Right forelimb (tissue), 1 donor: ENCODE measurements at regions not wholly inside any gene's neighbourhood (a gene's known extent, or its start where the extent isn't known, plus 50 kb on each side); places are given as distances from the start of the nearest gene placed in this dataset.
"Not testable (repeated sequence)": the region's sequence is repeated elsewhere in the genome, so short reads cannot be mapped to it uniquely, and the experiment has no call there.

Experiments used
- DNase-seq: peaks from one replicate; pipeline ENCODE4 v3.0.0-alpha.2; 2018

- DNase-seq = no peak
These were observed 171.3 kb upstream of the NT5E start for GRCh38 chr6:85278466-85279035.

DNA sequence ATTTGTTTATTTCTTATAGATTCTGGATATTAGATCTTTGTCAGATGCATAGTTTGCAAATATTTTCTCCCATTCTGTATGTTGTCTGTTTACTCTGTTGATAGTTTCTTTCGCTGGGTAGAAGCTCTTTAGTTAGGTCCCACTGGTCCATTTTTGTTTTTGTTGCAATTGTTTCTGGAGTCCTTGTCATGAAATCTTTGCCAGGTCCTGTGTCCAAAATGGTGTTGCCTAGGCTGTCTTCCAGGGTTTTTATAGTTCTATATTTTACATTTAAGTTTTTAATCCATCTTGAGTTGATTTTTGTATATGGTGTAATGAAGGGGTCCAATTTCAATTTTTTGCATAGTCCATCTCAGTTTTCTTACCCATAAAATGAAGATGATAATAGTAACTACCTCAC is 173.9 kb upstream of the NT5E start:
- not testable (repeated sequence) for DNase-seq

DNA sequence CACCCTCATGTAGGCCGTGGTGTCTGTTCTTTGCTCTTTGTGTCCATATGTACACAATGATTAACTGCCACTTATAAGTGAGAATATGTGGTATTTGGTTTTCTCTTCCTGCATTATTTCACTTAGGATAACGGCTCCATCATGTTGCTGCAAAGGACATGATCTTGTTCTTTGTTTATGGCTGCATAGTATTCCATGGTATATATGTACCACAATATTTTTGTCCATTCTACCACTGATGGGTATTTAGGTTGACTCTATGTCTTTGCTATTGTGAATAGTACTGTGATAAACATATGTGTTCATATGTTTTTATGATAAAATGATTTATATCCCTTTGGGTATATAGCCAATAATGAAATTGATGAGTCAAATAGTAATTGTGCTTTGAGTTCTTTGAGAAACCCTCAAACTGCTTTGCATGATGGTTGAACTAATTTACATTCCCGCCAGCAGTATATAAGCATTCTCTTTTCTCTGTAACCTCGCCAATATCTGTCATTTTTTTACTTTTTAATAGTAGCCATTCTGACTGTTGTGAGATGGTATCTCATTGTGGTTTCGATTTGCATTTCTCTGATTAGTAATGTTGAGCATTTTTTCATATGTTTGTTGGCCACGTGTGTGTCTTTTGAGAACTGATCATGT is 174.4 kb upstream of the NT5E start:
- DNase-seq = no peak

GRCh38 chr6:85273870-85274269 is 176.0 kb upstream of the NT5E start:
- DNase-seq = no peak

DNA sequence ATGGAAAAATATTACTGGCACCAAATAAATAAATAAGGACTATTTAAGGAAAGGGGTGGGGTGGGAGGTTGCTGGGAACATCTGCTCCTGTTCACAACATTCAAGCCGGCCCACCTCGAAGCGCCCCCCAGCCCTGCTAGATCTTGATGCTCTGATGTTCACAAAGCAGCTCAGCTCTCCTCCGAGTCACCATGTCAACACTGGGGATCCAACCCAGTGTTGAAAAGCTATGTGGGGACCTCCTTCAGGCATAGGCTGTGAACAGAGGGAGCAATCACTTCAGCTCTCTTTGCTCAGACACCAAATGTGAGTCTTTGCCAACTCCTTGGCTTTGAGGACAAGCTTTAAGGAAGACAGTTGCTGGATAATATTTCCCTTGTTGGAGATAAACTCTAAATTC is 176.8 kb upstream of the NT5E start:
- DNase-seq = peak; percentile 62

GRCh38 chr6:85272592-85272991 is 177.3 kb upstream of the NT5E start:
- peak; percentile 48 for DNase-seq

DNA sequence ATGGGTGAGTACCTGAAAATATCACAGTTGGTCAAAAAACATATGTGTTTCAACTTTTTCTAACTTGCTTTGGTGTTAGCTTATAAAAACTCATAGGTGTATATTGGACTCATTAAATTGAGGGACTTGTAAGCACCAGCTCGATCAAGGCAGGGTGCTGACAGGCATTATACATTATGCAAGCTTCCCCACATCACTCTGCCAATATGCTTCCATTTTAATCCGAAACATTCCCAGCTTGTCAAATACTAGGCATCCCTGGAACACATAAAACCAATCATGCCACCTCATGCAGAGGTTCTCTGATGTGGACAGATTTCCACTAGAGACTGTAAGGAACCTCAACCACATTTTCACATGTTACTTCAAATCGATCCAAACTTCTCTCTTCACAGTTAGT is 187.3 kb upstream of the NT5E start:
- no peak for DNase-seq

GRCh38 chr6:85261271-85261670 is 188.6 kb upstream of the NT5E start:
- no peak for DNase-seq

DNA sequence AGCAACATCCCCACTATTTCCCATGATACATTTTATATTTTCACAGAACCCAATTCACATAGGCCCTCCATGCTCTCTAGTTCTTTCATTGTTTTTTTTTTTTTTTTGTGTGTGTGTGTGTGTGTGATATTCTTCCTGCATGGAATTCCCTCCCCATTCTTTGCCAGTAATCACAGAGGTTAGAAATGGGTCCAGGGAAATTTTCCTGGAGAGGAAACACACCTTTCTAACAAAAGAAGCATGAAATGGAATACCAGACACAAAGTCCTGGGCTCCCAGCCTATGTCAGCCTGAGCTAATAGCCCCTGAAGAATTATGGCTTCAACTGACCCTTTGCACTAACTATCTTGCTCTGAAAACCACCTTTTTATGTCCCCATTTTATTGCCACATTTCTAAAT is 194.2 kb upstream of the NT5E start:
- DNase-seq = no peak

- no peak for DNase-seq
These were observed 197.3 kb upstream of the NT5E start for GRCh38 chr6:85252552-85252951.

GRCh38 chr6:85252085-85252484 is 197.8 kb upstream of the NT5E start:
- no peak for DNase-seq

DNA sequence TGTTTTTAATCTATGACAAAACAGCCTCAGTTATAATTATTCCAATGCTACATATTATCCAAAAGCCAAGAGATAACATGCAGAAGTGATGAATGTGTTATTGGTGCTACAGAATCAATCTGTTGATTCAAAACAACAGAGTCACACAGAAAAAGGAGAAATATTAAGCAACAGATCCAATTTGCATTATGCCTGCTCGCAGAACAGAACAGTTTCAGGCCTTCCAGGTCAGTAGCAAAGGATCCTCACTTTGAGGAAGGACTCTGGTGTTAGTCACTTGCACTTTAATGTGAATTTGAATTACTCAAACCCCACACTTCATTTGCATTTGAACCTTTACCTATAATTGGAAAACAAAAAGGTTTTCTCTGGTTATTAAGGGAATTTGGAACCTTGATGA is 198.6 kb upstream of the NT5E start:
- no peak for DNase-seq

DNA sequence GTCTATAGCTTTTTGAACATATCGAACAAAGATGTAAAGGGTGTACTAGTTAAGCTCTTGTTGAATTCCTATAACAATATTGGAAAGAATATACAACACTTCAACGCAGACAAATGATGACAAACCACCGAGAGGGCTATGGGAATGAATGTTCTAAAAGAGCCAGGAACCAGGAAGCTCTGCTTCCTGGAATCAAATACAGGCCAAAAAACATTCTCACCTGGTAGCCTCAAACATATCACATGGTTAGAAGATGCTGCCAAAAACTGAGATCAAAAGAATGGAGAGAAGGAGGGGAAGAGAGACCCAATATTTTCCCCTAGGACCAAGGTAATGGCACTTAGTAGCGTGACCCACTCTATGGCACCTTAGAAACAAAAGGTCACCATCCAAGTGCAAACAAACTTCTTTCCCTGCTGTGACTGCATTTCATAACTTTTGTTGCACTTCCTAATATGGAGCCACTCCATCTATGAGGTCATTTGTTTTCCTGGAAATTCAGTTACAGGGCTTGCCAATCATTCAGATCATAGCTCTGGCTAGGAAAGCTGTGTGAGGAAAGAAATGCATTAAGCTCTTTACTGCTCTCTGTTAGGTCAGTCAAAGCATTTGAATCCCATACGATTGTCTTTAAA is 199.2 kb upstream of the NT5E start:
- DNase-seq = peak; percentile 52

DNA sequence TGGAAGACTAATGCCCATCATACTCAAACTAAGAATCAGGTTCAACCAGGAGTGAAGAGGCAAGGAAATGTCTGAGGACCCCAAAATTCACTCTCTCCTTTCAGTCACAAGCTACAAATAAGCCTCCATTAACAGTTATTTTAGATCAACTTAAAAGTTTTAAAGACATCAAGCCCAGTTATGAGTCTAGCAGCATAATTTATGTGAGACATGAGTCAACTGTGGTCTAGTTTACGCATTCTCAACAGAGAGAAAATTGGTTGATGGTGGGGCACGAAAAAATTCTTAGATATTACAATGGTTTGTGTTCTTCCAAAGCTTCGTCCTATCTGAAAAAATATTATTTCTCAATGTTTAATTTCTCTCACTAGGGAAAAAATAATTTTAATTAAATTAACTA is 204.9 kb upstream of the NT5E start:
- DNase-seq = no peak

- DNase-seq = no peak
These were observed 208.3 kb upstream of the NT5E start for GRCh38 chr6:85241498-85242052.

- DNase-seq = no peak
These were observed 209.0 kb upstream of the NT5E start for GRCh38 chr6:85240787-85241385.

DNA sequence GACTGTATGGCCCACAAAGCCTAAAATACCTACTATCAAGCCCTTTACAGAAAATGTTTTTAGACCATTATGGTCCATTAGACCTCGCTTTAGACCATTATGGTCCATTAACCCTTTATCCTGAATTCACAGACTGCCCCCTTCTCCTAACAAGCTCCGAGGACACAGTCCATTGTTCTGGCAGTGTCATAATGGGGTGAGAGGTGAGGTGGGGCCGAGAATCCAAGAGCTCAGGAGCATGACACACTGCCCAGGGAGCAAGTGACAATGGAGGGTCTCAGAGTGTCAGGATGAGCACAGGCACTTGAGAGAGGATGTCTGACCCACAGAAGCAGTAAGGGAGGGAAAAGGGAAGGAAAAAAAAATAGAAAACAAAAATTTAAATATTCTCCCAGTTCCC is 212.4 kb upstream of the NT5E start:
- DNase-seq = no peak

- DNase-seq = no peak
These were observed 213.2 kb upstream of the NT5E start for GRCh38 chr6:85236636-85237035.

- not testable (repeated sequence) for DNase-seq
These were observed 222.5 kb upstream of the NT5E start for GRCh38 chr6:85227345-85227744.

GRCh38 chr6:85212794-85213193 is 237.1 kb upstream of the NT5E start:
- not testable (repeated sequence) for DNase-seq

DNA sequence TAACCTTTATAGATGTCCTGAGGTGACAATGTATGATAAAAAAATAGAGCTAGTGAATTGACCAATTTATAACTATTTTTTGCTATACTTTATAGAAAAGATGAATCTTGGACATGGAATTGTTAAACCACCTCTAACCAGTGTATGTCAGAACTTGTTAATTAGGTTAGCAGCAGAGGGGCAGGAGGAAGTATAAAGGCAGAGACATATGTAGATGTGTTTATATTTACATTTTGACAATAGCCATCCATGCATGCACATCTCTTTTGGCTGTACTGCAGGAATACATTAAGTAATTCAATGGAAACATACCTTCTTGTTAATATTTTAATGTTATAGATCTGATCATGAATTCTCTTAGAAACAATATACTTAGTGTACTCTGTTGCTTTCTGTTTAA is 254.6 kb upstream of the NT5E start:
- DNase-seq = no peak

GRCh38 chr6:85193339-85193738 is 256.5 kb upstream of the NT5E start:
- DNase-seq = no peak

GRCh38 chr6:85192596-85192995 is 257.3 kb upstream of the NT5E start:
- no peak for DNase-seq

DNA sequence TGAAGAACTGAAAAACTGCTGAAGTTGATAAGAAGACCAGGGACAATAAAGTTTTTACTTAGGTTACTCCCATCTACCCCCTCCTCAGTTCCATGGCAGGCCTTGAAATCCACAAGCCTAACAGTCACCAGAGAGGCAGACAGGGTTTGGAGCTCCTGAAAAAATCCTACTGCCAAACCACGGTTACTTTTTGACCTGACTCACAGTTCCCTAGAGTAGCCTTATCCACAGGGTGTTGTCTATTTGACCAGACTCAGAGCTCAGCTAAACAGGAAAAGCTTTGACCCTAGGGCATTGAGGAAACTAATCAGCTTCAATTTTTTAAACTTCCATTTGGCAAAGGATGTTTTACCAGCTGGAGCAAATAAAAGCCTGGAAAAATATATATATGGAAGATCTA is 257.7 kb upstream of the NT5E start:
- no peak for DNase-seq
